ENCODE measurements at regions not wholly inside any gene's neighbourhood (a gene's known extent, or its start where the extent isn't known, plus 50 kb on each side); places are given as distances from the start of the nearest gene placed in this dataset.

- Histone ChIP-seq H3K27ac (no peak overlapping the region), H3K36me3 (replicated peaks in 1 of 2) (no peaks in the 10 kb centered on the region), H3K4me1 (replicated peaks in 1 of 2) (no peaks in the 10 kb centered on the region), H3K27me3 (no peaks in the 10 kb centered on the region), H3K4me3 (no peak overlapping the region), H3K9me3 (replicated peaks in 1 of 3) (no peaks in the 10 kb centered on the region)
- TF ChIP-seq CTCF (IDR thresholded peaks at IDR 0.05), result no peak
- no peak for TF ChIP-seq POLR2A (IDR thresholded peaks at IDR 0.05)
- 75 to 88% (median 80%) methylated on average over 3 of the region's 3 CpGs for WGBS, 4 donors
- DNase-seq, result no peak
- intact Hi-C loops (cut with DNase I), result no loop called here
These were observed 1573.1 kb downstream of the EFNB2 start for GRCh38 chr13:104962411-104962810.

- no peak for TF ChIP-seq CTCF (IDR thresholded peaks at IDR 0.05)
- TF ChIP-seq POLR2A (IDR thresholded peaks at IDR 0.05), result no peak
- no peak for DNase-seq
- H3K36me3 ChIP-seq (replicated peaks in 1 of 2), result no peaks in the 10 kb centered on the region
- H3K4me3 ChIP-seq, result no peak overlapping the region
- H3K4me1 ChIP-seq (replicated peaks in 1 of 2), result no peaks in the 10 kb centered on the region
- intact Hi-C loops (cut with DNase I), result no loop called here
- H3K27me3 ChIP-seq, result no peaks in the 10 kb centered on the region
- no peaks in the 10 kb centered on the region for H3K9me3 ChIP-seq (replicated peaks in 1 of 3)
- no peak overlapping the region for H3K27ac ChIP-seq
- WGBS, 4 donors, result 91 to 93% (median 92%) methylated on average over 6 of the region's 6 CpGs
These were observed 1574.2 kb downstream of the EFNB2 start for GRCh38 chr13:104961246-104961645.

GRCh38 chr13:104954210-104954609, 1581.3 kb downstream of the EFNB2 start:
- intact Hi-C loops (cut with DNase I), result no loop called here
- WGBS, 4 donors, result 48 to 65% (median 61%) methylated on average over 2 of the region's 2 CpGs
- DNase-seq, result no peak
- Histone ChIP-seq H3K4me3 (no peak overlapping the region), H3K36me3 (replicated peaks in 1 of 2) (no peaks in the 10 kb centered on the region), H3K9me3 (replicated peaks in 1 of 3) (no peaks in the 10 kb centered on the region), H3K27ac (no peak overlapping the region), H3K27me3 (no peaks in the 10 kb centered on the region), H3K4me1 (replicated peaks in 1 of 2) (no peaks in the 10 kb centered on the region)
- TF ChIP-seq CTCF (IDR thresholded peaks at IDR 0.05) (no peak), POLR2A (IDR thresholded peaks at IDR 0.05) (no peak)

- no peak overlapping the region for H3K4me3 ChIP-seq
- no peaks in the 10 kb centered on the region for H3K4me1 ChIP-seq (replicated peaks in 1 of 2)
- 70 to 80% (median 73%) methylated on average over 2 of the region's 2 CpGs for WGBS, 4 donors
- no peak for DNase-seq
- no peaks in the 10 kb centered on the region for H3K27me3 ChIP-seq
- intact Hi-C loops (cut with DNase I), result no loop called here
- no peak for TF ChIP-seq POLR2A (IDR thresholded peaks at IDR 0.05)
- no peak for TF ChIP-seq CTCF (IDR thresholded peaks at IDR 0.05)
- no peak overlapping the region for H3K27ac ChIP-seq
- H3K36me3 ChIP-seq (replicated peaks in 1 of 2), result no peaks in the 10 kb centered on the region
- no peaks in the 10 kb centered on the region for H3K9me3 ChIP-seq (replicated peaks in 1 of 3)
These were observed 1581.9 kb downstream of the EFNB2 start for GRCh38 chr13:104953588-104953987.
